Endothelial cell of umbilical vein (primary cell): ENCODE measurements at regions not wholly inside any gene's neighbourhood (a gene's known extent, or its start where the extent isn't known, plus 50 kb on each side); places are given as distances from the start of the nearest gene placed in this dataset.

Experiments
- BruUV-seq: library from RNA; stranded (reverse); fragments of 400-500 nt; replicated peaks from 2 replicates; lab custom pipeline; 2021; lab: Mats Ljungman, UMichigan
- CTCF ChIA-PET: fragments of 300-600, 350-600 bp; sonication (Branson Sonifier 250); formaldehyde crosslinking; loops from one replicate; lab custom pipeline; 2021; ENCODE audit warnings: antibody characterized with exemption, inconsistent platforms; lab: Charles Lee
- POLR2A ChIA-PET: fragments of 300-600, 350-600 bp; sonication (Branson Sonifier 250); formaldehyde crosslinking; loops from one replicate; lab custom pipeline; 2021; ENCODE audit warnings: antibody characterized with exemption, inconsistent platforms; lab: Charles Lee
- DNase-seq: peaks from one replicate; pipeline ENCODE4 v3.0.0-alpha.2; 2011; ENCODE audit warnings: low read depth, low spot score
- FAIRE-seq: peaks from 2 replicates; lab custom pipeline; 2011; peaks lifted over from hg19 to GRCh38; lab: Jason Lieb, UNC
- H2AFZ ChIP-seq: 2 replicates; pipeline ENCODE4 v1.6.0; 2012; ENCODE audit warnings: low read depth, low read length, control low read depth, inconsistent platforms
- H3K27ac ChIP-seq: 2 replicates; pipeline ENCODE4 v1.5.1; 2011; ENCODE audit warnings: low read depth, mild to moderate bottlenecking, control low read depth, low read length, moderate library complexity; ENCODE audit not compliant: insufficient read depth
- H3K27me3 ChIP-seq, 2 experiments: 2 replicates each; pipeline versions ENCODE4 v1.6.0 to v1.6.1; 2011; ENCODE audit warnings: low read length in 2 of 2, mixed read lengths in 1 of 2; ENCODE audit not compliant: control insufficient read depth in 2 of 2, insufficient read depth in 2 of 2
- H3K36me3 ChIP-seq, 2 experiments: 2 replicates in 1 of 2; 3 replicates in 1 of 2; pipeline ENCODE4 v1.5.1; 2011; ENCODE audit warnings: low read length in 2 of 2, mild to moderate bottlenecking in 1 of 2, moderate library complexity in 1 of 2; ENCODE audit not compliant: control insufficient read depth in 2 of 2, insufficient read depth in 2 of 2; ENCODE audit errors: extremely low read depth in 1 of 2
- H3K4me1 ChIP-seq: 3 replicates; pipeline ENCODE4 v1.5.1; 2011; ENCODE audit warnings: mild to moderate bottlenecking, low read length; ENCODE audit not compliant: control insufficient read depth, insufficient read depth; ENCODE audit errors: extremely low read depth
- H3K4me2 ChIP-seq: 2 replicates; pipeline ENCODE4 v1.6.1; 2011; ENCODE audit warnings: low read length, control low read depth, mixed read lengths; ENCODE audit not compliant: insufficient read depth
- H3K4me3 ChIP-seq, 3 experiments: fragments of 200-600 bp in 1 of 3; sonication (generic), shearing (Covaris generic) in 1 of 3; replicated peaks in 1 of 3; 2 replicates each; pipeline ENCODE4 v1.5.1; 2011 to 2016; ENCODE audit warnings: control low read depth in 3 of 3, low read length in 3 of 3, mild to moderate bottlenecking in 2 of 3, inconsistent platforms in 1 of 3, low read depth in 1 of 3, moderate library complexity in 1 of 3; ENCODE audit not compliant: insufficient read depth in 1 of 3
- H3K79me2 ChIP-seq: 2 replicates; pipeline ENCODE4 v1.6.0; 2012; ENCODE audit warnings: low read length, inconsistent platforms; ENCODE audit not compliant: control insufficient read depth, insufficient read depth
- H3K9ac ChIP-seq: replicated peaks from 2 replicates; pipeline ENCODE3; 2011; ENCODE audit warnings: low read length, control low read depth; ENCODE audit not compliant: insufficient read depth; ENCODE audit errors: extremely low read depth
- H3K9me1 ChIP-seq: replicated peaks from 3 replicates; pipeline ENCODE4 v1.6.0; 2011; ENCODE audit warnings: mild to moderate bottlenecking, low read length; ENCODE audit not compliant: control insufficient read depth, insufficient read depth; ENCODE audit errors: extremely low read depth
- H3K9me3 ChIP-seq: replicated peaks from 2 replicates; pipeline ENCODE4 v1.5.1; 2012; ENCODE audit warnings: low read length, inconsistent platforms; ENCODE audit not compliant: control insufficient read depth, insufficient read depth
- H4K20me1 ChIP-seq: replicated peaks from 2 replicates; pipeline ENCODE3; 2011; ENCODE audit warnings: mild to moderate bottlenecking, low read length; ENCODE audit not compliant: control insufficient read depth, insufficient read depth; ENCODE audit errors: extremely low read depth
- EZH2 ChIP-seq: IDR thresholded peaks from 2 replicates; pipeline ENCODE4 v1.6.1; 2012; ENCODE audit warnings: borderline replicate concordance, low read depth, mild to moderate bottlenecking, moderate library complexity, low read length, inconsistent platforms; ENCODE audit not compliant: severe bottlenecking
- FOS ChIP-seq: IDR thresholded peaks from 2 replicates; pipeline ENCODE4 v1.6.1; 2011; ENCODE audit warnings: mild to moderate bottlenecking, low read length, moderate library complexity, borderline replicate concordance; ENCODE audit not compliant: insufficient read depth
- GATA2 ChIP-seq: IDR thresholded peaks from 2 replicates; pipeline ENCODE4 v1.7.0; 2011; ENCODE audit warnings: low read depth, mild to moderate bottlenecking, moderate library complexity, mixed read lengths, low read length; ENCODE audit not compliant: insufficient read length, insufficient read depth
- JUN ChIP-seq: IDR thresholded peaks from 2 replicates; pipeline ENCODE4 v1.6.1; 2011; ENCODE audit warnings: borderline replicate concordance, low read depth; ENCODE audit not compliant: insufficient read length, insufficient read depth
- MYC ChIP-seq: IDR thresholded peaks from one replicate; pipeline ENCODE4 v1.6.1; 2011; ENCODE audit warnings: mild to moderate bottlenecking, low read depth, low read length
- POLR2A ChIP-seq: IDR thresholded peaks from 2 replicates; pipeline ENCODE4 v1.6.1; 2012; ENCODE audit warnings: low read depth, mild to moderate bottlenecking, control low read depth, low read length
- POLR2AphosphoS5 ChIP-seq: IDR thresholded peaks from 2 replicates; pipeline ENCODE4 v1.6.1; 2012; ENCODE audit warnings: low read depth, mild to moderate bottlenecking, control low read depth, low read length, moderate library complexity; ENCODE audit not compliant: insufficient read depth
- dilution Hi-C: fragments of 300-500 bp; cut with MboI; formaldehyde crosslinking; loops from one replicate; pipeline ENCODE4 v1.15.0; 2019; ENCODE audit warnings: low sequenced_read_pairs; ENCODE audit not compliant: extremely low pct_ligation_motif_present
- intact Hi-C: fragments of 100-400 bp; cut with micrococcal nuclease; formaldehyde crosslinking; loops from one replicate; pipeline ENCODE4 v1.10.0; 2022
- TF ChIP-seq, protein P1 (sequence below), 2 donors: IDR thresholded peaks; 1 replicate in 1 of 2; 2 replicates in 1 of 2; pipeline ENCODE4 v1.5.1; 2011; ENCODE audit warnings: low read length in 2 of 2, mild to moderate bottlenecking in 2 of 2, moderate library complexity in 2 of 2, control low read depth in 1 of 2, inconsistent platforms in 1 of 2, low read depth in 1 of 2; ENCODE audit not compliant: insufficient read depth in 1 of 2; ENCODE audit errors: extremely low read depth in 1 of 2

DNA sequence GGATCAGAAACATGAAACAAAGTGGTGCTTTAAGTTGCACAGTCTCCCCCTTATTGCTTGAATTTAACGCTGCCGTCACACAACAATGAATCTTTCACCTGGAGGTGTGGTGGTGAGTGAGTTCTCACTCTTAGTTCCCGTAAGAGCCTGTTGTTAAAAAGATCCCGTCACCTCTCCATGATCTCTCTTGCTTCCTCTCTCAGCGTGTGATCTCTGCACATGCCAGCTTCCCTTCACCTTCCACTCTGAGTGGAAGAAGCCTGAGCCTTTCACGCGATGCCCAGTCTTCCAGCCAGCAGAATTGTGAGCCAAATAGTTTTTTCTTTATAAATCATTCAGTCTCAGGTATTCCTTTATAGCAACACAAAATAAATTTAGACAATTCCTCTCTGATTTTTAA lies 136.7 kb upstream of the CHL1 start:
- ChIA-PET CTCF (no interaction called here), POLR2A (no interaction called here)
- no peaks in the 10 kb centered on the region for H3K36me3 ChIP-seq
- dilution Hi-C loops (no loop called here), intact Hi-C loops (no loop called here)
- no peak overlapping the region for H2AFZ ChIP-seq
- H3K79me2 ChIP-seq, result no peaks in the 10 kb centered on the region
- no peak overlapping the region for H3K9ac ChIP-seq
- no peaks in the 10 kb centered on the region for H3K4me1 ChIP-seq
- H3K27ac ChIP-seq, result no peak overlapping the region
- no peak overlapping the region for H3K4me2 ChIP-seq
- no peak for TF ChIP-seq EZH2
- no peak for TF ChIP-seq MYC
- TF ChIP-seq GATA2, result no peak
- TF ChIP-seq POLR2AphosphoS5, result no peak
- no peak for TF ChIP-seq POLR2A
- H4K20me1 ChIP-seq, result no peaks in the 10 kb centered on the region
- no peak for DNase-seq
- H3K27me3 ChIP-seq, result no peaks in the 10 kb centered on the region
- H3K9me1 ChIP-seq, result no peaks in the 10 kb centered on the region
- FAIRE-seq, result no peak
- peaks cover 2% of the 10 kb centered on the region for H3K9me3 ChIP-seq
- no peak overlapping the region for H3K4me3 ChIP-seq
- BruUV-seq, result no TSS peak

DNA sequence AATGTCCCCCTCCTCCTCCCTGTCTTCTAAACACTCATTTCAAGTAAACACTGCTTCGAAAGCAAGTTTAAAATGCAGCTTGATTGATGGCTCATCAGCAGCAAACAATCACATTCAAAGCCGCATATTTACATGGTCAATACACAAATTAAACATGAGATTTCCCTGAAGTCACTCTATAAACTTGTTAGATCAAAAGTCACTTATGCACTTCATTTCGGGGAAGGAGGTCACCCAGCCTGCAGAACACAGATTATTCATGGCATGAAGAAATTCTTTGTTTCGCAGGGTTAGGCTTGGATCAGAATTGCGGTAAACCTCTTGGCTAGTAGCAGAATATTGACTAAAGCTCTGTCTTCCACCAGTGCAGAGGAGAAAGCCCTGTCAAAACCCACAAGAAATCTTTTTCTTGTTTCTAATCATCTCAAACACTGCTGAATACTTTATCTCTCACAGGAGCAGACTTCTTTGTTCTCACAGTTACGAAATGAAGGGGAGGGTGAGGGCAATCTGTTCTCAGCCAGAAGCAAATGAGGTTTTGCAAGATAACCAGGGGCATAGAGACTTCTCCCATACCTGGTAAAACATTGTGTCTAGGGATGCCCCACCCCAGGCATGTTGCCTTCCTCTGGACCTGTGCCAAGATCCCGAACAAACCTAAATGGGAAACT lies 133.3 kb upstream of the CHL1 start:
- DNase-seq, result no peak
- Histone ChIP-seq H3K4me3 (no peak overlapping the region), H3K9me3 (peaks cover 2% of the 10 kb centered on the region), H4K20me1 (no peaks in the 10 kb centered on the region), H3K27ac (no peak overlapping the region), H3K27me3 (no peaks in the 10 kb centered on the region), H2AFZ (no peak overlapping the region), H3K4me2 (no peak overlapping the region), H3K79me2 (no peaks in the 10 kb centered on the region), H3K4me1 (no peaks in the 10 kb centered on the region), H3K36me3 (no peaks in the 10 kb centered on the region), H3K9ac (no peak overlapping the region), H3K9me1 (no peaks in the 10 kb centered on the region)
- dilution Hi-C loops (no loop called here), intact Hi-C loops (no loop called here)
- FAIRE-seq, result no peak
- TF ChIP-seq MYC (no peak), FOS (no peak), GATA2 (no peak), EZH2 (no peak), JUN (no peak), POLR2A (no peak), POLR2AphosphoS5 (no peak)
- TF ChIP-seq, protein P1, sequence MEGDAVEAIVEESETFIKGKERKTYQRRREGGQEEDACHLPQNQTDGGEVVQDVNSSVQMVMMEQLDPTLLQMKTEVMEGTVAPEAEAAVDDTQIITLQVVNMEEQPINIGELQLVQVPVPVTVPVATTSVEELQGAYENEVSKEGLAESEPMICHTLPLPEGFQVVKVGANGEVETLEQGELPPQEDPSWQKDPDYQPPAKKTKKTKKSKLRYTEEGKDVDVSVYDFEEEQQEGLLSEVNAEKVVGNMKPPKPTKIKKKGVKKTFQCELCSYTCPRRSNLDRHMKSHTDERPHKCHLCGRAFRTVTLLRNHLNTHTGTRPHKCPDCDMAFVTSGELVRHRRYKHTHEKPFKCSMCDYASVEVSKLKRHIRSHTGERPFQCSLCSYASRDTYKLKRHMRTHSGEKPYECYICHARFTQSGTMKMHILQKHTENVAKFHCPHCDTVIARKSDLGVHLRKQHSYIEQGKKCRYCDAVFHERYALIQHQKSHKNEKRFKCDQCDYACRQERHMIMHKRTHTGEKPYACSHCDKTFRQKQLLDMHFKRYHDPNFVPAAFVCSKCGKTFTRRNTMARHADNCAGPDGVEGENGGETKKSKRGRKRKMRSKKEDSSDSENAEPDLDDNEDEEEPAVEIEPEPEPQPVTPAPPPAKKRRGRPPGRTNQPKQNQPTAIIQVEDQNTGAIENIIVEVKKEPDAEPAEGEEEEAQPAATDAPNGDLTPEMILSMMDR (IDR thresholded peaks at IDR 0.05; ENCODE audit: extremely low read depth in 1 of 2, insufficient read depth in 1 of 2, low read depth in 1 of 2, low read length in 2 of 2), result no peak
- POLR2A ChIA-PET, result no interaction called here
- CTCF ChIA-PET, result no interaction called here
- no TSS peak for BruUV-seq
